Testis (tissue), 2 donors: ENCODE measurements at regions not wholly inside any gene's neighbourhood (a gene's known extent, or its start where the extent isn't known, plus 50 kb on each side); places are given as distances from the start of the nearest gene placed in this dataset.

ENCODE experiments used
- POLR2A ChIP-seq: fragments of 450-650 bp; IDR thresholded peaks from one replicate; pipeline ENCODE4 v1.6.1; 2017; ENCODE audit warnings: antibody characterized with exemption, mild to moderate bottlenecking, moderate library complexity
- TF ChIP-seq, protein P1 (sequence below), 3 experiments: fragments of 450-650 bp in 2 of 3; fragments of 200-600 bp in 1 of 3; sonication (generic) in 1 of 3; IDR thresholded peaks; one replicate each; pipeline ENCODE4 v1.5.1; 2016 to 2019; ENCODE audit warnings: antibody characterized with exemption in 3 of 3, mild to moderate bottlenecking in 2 of 3, moderate library complexity in 1 of 3

DNA sequence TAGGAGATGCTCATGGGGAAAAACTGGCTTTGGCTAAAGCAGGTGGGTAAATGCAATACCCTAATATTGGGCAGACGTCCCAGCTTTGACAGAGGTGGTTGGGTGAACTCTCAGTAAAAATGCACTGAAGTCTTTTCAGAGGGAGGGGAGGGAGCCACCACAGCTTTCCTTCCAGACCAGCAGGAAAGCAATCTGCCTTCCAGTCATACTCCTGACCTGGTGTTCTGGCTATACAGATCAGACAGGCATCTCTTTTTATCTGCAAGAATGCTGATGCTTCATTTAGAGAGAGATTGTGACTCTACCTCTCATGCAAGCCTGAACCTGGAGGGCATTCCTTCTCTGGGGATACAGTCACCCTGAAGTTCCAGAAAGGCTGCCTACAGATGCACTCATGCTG lies 52.6 kb upstream of the ICA1 start:
- TF ChIP-seq, protein P1, sequence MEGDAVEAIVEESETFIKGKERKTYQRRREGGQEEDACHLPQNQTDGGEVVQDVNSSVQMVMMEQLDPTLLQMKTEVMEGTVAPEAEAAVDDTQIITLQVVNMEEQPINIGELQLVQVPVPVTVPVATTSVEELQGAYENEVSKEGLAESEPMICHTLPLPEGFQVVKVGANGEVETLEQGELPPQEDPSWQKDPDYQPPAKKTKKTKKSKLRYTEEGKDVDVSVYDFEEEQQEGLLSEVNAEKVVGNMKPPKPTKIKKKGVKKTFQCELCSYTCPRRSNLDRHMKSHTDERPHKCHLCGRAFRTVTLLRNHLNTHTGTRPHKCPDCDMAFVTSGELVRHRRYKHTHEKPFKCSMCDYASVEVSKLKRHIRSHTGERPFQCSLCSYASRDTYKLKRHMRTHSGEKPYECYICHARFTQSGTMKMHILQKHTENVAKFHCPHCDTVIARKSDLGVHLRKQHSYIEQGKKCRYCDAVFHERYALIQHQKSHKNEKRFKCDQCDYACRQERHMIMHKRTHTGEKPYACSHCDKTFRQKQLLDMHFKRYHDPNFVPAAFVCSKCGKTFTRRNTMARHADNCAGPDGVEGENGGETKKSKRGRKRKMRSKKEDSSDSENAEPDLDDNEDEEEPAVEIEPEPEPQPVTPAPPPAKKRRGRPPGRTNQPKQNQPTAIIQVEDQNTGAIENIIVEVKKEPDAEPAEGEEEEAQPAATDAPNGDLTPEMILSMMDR (IDR thresholded peaks at IDR 0.05): no peak
- TF ChIP-seq POLR2A: no peak
